Retinal pigment epithelial cell (primary cell): ENCODE measurements at regions not wholly inside any gene's neighbourhood (a gene's known extent, or its start where the extent isn't known, plus 50 kb on each side); places are given as distances from the start of the nearest gene placed in this dataset.
"Not testable (repeated sequence)": the region's sequence is repeated elsewhere in the genome, so short reads cannot be mapped to it uniquely, and the experiment has no call there.

Experiments
- DNase-seq: peaks from one replicate; pipeline ENCODE4 v3.0.0-alpha.2; 2010; ENCODE audit warnings: low read depth
- H3K4me3 ChIP-seq: 2 replicates; pipeline ENCODE4 v1.5.1; 2011; ENCODE audit warnings: mild to moderate bottlenecking, low read length, control low read depth, moderate library complexity
- TF ChIP-seq, protein P1 (sequence below): conservative IDR thresholded peaks from 2 replicates; pipeline ENCODE4 v1.5.1; 2011; ENCODE audit warnings: low read depth, low read length, control low read depth, inconsistent platforms

DNA sequence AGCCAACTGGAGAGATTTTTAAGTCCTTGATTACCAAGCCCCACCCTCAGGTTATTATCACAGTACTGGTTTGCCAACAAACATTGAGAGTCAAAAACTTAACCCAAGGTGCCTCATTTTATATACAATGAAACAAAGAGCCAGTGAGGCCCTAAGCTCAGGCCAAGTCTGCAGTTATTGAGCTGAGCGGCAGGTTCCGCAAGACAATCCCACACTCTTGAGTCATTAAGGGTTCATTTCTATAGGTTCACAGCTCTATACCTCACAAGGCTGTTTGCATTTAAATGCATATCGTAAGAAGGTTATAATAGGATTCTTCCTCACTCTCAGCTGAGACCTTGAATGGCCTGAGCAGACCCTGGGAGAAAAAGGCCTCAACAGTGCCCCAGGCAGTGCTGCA is 268.4 kb upstream of the RGPD4 start:
- TF ChIP-seq, protein P1, sequence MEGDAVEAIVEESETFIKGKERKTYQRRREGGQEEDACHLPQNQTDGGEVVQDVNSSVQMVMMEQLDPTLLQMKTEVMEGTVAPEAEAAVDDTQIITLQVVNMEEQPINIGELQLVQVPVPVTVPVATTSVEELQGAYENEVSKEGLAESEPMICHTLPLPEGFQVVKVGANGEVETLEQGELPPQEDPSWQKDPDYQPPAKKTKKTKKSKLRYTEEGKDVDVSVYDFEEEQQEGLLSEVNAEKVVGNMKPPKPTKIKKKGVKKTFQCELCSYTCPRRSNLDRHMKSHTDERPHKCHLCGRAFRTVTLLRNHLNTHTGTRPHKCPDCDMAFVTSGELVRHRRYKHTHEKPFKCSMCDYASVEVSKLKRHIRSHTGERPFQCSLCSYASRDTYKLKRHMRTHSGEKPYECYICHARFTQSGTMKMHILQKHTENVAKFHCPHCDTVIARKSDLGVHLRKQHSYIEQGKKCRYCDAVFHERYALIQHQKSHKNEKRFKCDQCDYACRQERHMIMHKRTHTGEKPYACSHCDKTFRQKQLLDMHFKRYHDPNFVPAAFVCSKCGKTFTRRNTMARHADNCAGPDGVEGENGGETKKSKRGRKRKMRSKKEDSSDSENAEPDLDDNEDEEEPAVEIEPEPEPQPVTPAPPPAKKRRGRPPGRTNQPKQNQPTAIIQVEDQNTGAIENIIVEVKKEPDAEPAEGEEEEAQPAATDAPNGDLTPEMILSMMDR: no peak
- DNase-seq: no peak
- H3K4me3 ChIP-seq: no peak overlapping the region

DNA sequence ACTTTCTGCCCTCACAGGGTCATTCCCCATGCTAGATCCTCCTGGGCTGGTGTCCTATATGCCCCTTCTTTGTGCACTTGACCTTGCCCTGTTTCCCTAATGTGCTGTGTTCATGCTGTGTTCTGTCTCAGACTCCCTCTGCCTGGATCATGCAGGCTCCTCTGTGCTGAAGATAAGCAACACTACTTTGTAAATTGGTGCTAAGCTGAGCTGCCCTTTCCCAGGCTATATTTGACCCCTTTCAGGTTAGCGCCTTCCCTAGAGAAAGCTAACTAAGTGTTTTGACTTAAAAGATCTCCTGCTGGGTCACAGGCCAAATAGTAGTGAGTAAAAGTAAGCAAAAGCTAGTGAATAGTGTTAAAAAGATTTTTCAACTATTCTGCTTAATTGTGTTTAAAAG is 257.2 kb upstream of the RGPD4 start:
- TF ChIP-seq, protein P1: no peak
- no peak for DNase-seq
- no peak overlapping the region for H3K4me3 ChIP-seq

DNA sequence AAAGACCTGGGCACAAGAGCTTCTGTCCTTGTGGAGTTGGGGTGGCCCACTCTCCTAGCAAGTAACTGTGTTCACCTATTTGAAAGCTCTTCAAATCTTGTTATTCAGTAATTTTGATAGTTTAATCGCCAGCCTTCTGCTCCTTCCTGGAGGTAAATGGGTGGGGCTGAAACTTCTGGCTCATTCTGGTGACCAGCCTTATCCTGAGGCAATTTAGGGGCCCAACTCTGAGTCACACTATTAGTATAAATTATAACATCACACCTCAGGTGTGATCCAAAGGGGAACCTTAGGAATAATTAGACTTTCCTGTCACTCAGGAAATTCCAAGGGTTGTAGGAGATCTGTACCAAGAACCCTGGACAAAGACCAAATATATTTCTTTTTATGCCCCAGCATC is 255.8 kb upstream of the RGPD4 start:
- DNase-seq: no peak
- TF ChIP-seq, protein P1: no peak
- no peak overlapping the region for H3K4me3 ChIP-seq

DNA sequence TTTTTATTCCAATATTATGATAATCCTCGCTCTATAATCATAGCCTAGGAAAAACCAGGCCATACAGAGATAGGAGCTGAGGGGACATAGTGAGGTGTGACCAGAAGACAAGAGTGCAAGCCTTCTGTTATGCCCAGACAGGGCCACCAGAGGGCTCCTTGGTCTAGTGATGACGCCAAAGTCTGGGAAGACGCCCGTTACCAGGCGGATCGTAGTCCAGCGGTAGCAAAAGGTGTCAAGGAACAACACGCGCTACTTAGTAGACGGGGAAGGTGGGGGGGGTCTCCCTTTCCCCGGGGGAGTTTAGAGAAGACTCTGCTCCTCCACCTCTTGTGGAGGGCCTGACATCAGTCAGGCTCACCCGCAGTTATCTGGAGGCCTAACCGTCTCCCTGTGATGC is 253.8 kb upstream of the RGPD4 start:
- TF ChIP-seq, protein P1: peak; percentile 23

DNA sequence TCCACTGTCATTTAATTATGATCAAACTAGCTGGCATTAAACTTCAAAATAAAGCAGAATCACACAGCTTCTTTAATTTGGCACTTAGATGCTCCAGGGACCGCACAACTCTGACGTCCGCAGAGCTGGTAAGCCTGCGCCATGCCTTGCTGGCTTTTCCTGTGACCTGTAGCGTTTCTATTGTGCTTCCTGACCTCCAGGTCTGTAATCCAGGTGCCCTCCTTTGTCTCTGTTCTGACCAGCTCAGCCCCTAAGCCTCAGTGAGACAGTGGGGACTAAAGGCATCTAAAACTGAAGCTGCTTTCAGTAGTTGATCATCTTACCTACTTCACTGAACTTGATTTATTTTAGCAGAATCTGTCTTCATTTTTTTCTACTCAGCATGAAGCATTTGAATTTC is 249.7 kb upstream of the RGPD4 start:
- TF ChIP-seq, protein P1: no peak
- no peak for DNase-seq
- H3K4me3 ChIP-seq: no peak overlapping the region

More for the DNA sequence above, 253.8 kb upstream of the RGPD4 start:
- DNase-seq, H3K4me3 ChIP-seq: not testable (repeated sequence)

DNA sequence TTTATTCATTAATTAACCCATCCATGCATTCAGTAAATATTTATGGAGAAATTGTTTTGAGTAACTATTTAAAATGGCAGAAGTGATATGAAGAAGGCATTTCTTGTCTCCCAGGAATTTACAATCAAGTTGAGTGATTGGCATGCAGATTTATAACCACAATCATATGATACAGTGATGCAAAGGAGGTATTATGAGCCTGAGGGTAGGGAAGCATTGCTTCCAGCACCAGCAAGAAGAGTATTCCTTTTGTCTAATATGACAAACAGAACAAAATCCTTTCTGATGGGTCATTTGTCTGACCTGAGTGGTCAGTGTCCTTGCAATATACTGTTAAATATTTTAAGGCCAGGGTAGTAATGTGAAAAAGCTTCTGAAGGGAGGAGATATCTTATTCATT is 244.2 kb upstream of the RGPD4 start:
- DNase-seq: no peak
- TF ChIP-seq, protein P1: no peak
- H3K4me3 ChIP-seq: no peak overlapping the region

DNA sequence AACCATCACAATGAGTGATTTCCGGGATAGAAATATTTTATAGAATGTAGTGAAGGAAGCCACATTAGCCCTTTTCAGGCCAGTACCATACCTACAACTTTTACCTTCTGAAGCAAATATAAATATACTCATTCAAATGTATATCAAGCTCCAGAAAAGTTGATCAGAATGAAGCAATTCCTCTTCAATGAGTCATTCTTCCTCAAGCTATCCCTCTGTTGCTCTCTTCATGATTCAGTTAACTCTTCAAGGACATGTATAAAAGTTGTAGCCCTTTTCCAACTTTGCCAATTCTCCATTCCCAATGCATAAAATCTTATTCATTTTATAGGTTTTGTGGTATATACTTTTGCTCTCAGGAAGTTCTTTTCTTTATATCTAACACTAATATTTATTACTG is 242.1 kb upstream of the RGPD4 start:
- DNase-seq: no peak
- TF ChIP-seq, protein P1: no peak

More for the DNA sequence above, 242.1 kb upstream of the RGPD4 start:
- H3K4me3 ChIP-seq: no peak overlapping the region
